ENCODE measurements at regions not wholly inside any gene's neighbourhood (a gene's known extent, or its start where the extent isn't known, plus 50 kb on each side); places are given as distances from the start of the nearest gene placed in this dataset.

DNA sequence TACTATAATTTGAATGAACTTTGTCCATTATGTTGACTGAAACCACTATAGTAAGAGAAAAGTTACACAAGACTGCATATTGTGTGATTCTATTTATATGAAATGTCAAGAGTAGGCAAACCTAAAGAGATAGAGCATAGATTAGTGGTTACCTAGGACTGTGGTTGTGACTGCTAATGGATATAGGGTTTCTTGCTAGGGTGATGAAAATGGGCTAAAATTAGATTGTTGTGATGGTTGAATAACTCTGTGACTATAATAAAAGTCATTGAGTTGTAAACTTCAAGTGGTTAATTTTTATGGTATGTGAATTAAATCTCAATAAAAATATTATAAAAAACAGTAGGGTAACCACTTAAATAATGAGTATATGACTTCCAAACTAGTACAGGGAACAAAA, 142.9 kb upstream of the AHR start:
- H3K27ac ChIP-seq = no peak overlapping the region
- no peaks in the 10 kb centered on the region for H3K4me1 ChIP-seq (replicated peaks in 1 of 2)
- no peak overlapping the region for H3K4me3 ChIP-seq
- intact Hi-C loops (cut with DNase I) = no loop called here
- no peaks in the 10 kb centered on the region for H3K36me3 ChIP-seq (replicated peaks in 1 of 2)
- no peak for DNase-seq
- no peaks in the 10 kb centered on the region for H3K9me3 ChIP-seq (replicated peaks in 1 of 3)
- no peaks in the 10 kb centered on the region for H3K27me3 ChIP-seq
- TF ChIP-seq, protein P1, sequence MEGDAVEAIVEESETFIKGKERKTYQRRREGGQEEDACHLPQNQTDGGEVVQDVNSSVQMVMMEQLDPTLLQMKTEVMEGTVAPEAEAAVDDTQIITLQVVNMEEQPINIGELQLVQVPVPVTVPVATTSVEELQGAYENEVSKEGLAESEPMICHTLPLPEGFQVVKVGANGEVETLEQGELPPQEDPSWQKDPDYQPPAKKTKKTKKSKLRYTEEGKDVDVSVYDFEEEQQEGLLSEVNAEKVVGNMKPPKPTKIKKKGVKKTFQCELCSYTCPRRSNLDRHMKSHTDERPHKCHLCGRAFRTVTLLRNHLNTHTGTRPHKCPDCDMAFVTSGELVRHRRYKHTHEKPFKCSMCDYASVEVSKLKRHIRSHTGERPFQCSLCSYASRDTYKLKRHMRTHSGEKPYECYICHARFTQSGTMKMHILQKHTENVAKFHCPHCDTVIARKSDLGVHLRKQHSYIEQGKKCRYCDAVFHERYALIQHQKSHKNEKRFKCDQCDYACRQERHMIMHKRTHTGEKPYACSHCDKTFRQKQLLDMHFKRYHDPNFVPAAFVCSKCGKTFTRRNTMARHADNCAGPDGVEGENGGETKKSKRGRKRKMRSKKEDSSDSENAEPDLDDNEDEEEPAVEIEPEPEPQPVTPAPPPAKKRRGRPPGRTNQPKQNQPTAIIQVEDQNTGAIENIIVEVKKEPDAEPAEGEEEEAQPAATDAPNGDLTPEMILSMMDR (IDR thresholded peaks at IDR 0.05) = no peak
- TF ChIP-seq POLR2A (IDR thresholded peaks at IDR 0.05) = no peak

DNA sequence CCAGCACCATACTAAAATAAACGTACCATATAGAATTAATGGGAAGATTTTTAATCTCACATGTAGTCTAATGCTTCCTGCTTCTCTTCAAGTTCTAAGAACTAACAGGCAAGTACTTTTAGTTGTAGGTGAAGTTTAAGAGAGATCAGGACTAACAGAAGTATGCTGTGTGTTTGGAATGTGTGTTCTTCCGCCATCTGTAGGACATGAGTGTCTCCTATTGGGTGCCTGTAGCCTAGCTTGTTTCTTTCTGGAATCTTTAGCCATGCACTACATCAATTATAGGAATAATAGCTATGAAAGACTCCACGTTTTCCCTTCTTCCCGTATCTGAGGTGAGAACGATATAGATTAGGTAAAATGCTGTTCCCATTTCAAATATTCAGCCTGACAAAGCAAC, 140.2 kb upstream of the AHR start:
- no peaks in the 10 kb centered on the region for H3K9me3 ChIP-seq (replicated peaks in 1 of 3)
- no peak overlapping the region for H3K27ac ChIP-seq
- H3K36me3 ChIP-seq (replicated peaks in 1 of 2) = no peaks in the 10 kb centered on the region
- no peak overlapping the region for H3K4me3 ChIP-seq
- intact Hi-C loops (cut with DNase I) = no loop called here
- 79 to 94% (median 87%) methylated on average over 5 of the region's 5 CpGs for WGBS, 4 donors
- H3K27me3 ChIP-seq = no peaks in the 10 kb centered on the region
- TF ChIP-seq POLR2A (IDR thresholded peaks at IDR 0.05) = no peak
- TF ChIP-seq, protein P1 (IDR thresholded peaks at IDR 0.05) = no peak
- H3K4me1 ChIP-seq (replicated peaks in 1 of 2) = no peaks in the 10 kb centered on the region
- no peak for DNase-seq

DNA sequence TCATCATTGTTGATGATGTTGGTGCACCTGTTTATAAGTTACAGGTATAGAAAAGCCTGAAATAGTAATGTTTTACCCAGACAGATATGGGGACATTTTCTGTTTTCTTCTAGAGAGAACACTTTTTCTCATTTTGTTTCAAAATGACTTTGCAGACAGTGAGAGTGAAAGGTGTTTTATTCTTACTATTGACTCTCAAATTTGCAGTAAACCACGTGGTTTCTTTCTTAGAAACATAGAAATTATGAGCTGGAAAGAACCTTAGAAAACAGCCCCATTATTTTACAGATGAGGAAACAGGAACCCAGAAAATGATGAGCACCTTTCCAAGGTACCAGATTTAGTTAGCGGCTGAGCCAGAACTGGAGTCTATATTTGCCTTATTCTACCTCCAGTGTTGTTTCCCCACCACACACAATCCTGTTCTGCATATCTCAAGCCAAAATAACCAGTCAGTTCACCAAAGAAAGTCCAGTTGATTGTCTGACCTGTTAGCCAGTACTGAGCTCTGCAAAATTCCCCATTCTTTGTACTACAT, 138.9 kb upstream of the AHR start:
- no peaks in the 10 kb centered on the region for H3K36me3 ChIP-seq (replicated peaks in 1 of 2)
- no peak for TF ChIP-seq POLR2A (IDR thresholded peaks at IDR 0.05)
- TF ChIP-seq, protein P1 (IDR thresholded peaks at IDR 0.05) = no peak
- DNase-seq = no peak
- no peaks in the 10 kb centered on the region for H3K4me1 ChIP-seq (replicated peaks in 1 of 2)
- H3K27me3 ChIP-seq = no peaks in the 10 kb centered on the region
- WGBS, 4 donors = 75 to 92% (median 84%) methylated on average over 2 of the region's 2 CpGs
- H3K9me3 ChIP-seq (replicated peaks in 1 of 3) = no peaks in the 10 kb centered on the region
- intact Hi-C loops (cut with DNase I) = no loop called here
- no peak overlapping the region for H3K27ac ChIP-seq
- no peak overlapping the region for H3K4me3 ChIP-seq

DNA sequence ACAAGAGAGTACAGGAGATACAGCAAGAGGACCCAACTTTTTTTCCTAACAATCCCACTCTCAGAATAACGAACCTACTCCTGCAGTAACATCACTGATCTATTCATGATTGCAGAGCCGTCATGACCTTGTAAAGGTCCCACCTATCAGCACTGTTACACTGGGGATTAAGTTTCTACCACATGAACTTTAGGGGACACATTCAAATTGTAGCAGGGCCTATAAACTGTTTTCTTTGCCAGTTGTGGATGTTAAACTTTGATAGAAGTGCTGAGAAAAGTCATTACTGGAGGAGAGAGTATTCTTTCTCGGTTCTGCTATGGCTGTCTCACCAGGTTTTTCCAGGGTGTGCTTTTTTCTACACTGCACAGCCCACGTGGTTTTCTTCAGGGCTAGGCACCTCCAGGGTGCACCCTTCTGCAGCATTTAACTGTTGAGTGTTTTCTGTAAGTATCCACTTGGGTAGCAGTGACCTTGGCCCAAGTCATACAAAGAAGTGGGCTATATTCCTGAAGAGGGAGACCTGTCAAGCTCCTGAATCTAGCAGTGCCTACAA, 131.6 kb upstream of the AHR start:
- 66 to 80% (median 74%) methylated on average over 4 of the region's 4 CpGs for WGBS, 4 donors
- intact Hi-C loops (cut with DNase I) = no loop called here
- TF ChIP-seq, protein P1 (IDR thresholded peaks at IDR 0.05) = no peak
- no peak for TF ChIP-seq POLR2A (IDR thresholded peaks at IDR 0.05)
- peaks cover 0 to 2% (median 0%) of the 10 kb centered on the region in 3 donors for H3K9me3 ChIP-seq (replicated peaks in 1 of 3)
- H3K27me3 ChIP-seq = no peaks in the 10 kb centered on the region
- H3K27ac ChIP-seq = no peak overlapping the region
- no peaks in the 10 kb centered on the region for H3K36me3 ChIP-seq (replicated peaks in 1 of 2)
- H3K4me1 ChIP-seq (replicated peaks in 1 of 2) = no peaks in the 10 kb centered on the region
- no peak for DNase-seq
- no peak overlapping the region for H3K4me3 ChIP-seq

Measured in adrenal gland (tissue), 9 donors.